ENCODE measurements at regions not wholly inside any gene's neighbourhood (a gene's known extent, or its start where the extent isn't known, plus 50 kb on each side); places are given as distances from the start of the nearest gene placed in this dataset.

- TF ChIP-seq ZHX2 (IDR thresholded peaks at IDR 0.05; ENCODE audit: low read depth) (no peak), ZHX2 (CRISPR knock-in tag; IDR thresholded peaks at IDR 0.05; ENCODE audit: borderline replicate concordance) (no peak), HNF4G (IDR thresholded peaks at IDR 0.05; ENCODE audit: borderline replicate concordance, low read depth, low read length) (no peak), HNF4G (CRISPR knock-in tag; IDR thresholded peaks at IDR 0.05; ENCODE audit: borderline replicate concordance, low read depth) (no peak)
Measured at GRCh38 chr1:56380531-56380930, 198.8 kb downstream of the PLPP3 start (continued).

GRCh38 chr1:56378341-56379070 is 200.9 kb downstream of the PLPP3 start:
- no peak overlapping the region for H3K4me3 ChIP-seq (replicated peaks in 1 of 3; ENCODE audit: insufficient read depth in 1 of 3, low read depth in 2 of 3, low read length in 3 of 3)
- no peak overlapping the region for H3K9ac ChIP-seq (ENCODE audit: insufficient read depth, low read depth, low read length)
- intact Hi-C loops (cut with micrococcal nuclease; ENCODE audit: unreplicated experiment) (no loop called here), in situ Hi-C loops (cut with HindIII; ENCODE audit: extremely low pct_ligation_motif_present, low pct_unique_long_range_greater_than_20kb) (no loop called here)
- no peak for FAIRE-seq
- POLR2A ChIA-PET, result no interaction called here
- BruUV-seq (replicated peaks), result no TSS peak
- no peaks in the 10 kb centered on the region for H3K36me3 ChIP-seq (replicated peaks in 1 of 2; ENCODE audit: control insufficient read depth in 1 of 2, insufficient read depth in 2 of 2, low read length in 2 of 2)
- H3K79me2 ChIP-seq (ENCODE audit: insufficient read depth, low read length), result no peaks in the 10 kb centered on the region
- H2AFZ ChIP-seq (ENCODE audit: low read length), result no peak overlapping the region
- peak; percentile 36 for TF ChIP-seq CTCF (CRISPR knock-in tag; IDR thresholded peaks at IDR 0.05)
- no peak for TF ChIP-seq RFX5 (IDR thresholded peaks at IDR 0.05; ENCODE audit: low read depth, low read length)
- TF ChIP-seq SMC3 (IDR thresholded peaks at IDR 0.05; ENCODE audit: low read length), result peak; percentile 17; the same call in 1 of the 2 replicates
- TF ChIP-seq STAG1 (CRISPR knock-in tag; IDR thresholded peaks at IDR 0.05), result peak; percentile 22; the same call in 1 of the 2 replicates
- peaks cover 31% of the 10 kb centered on the region for H3K4me1 ChIP-seq (ENCODE audit: insufficient read depth, low read length)
- DNase-seq (ENCODE audit: low spot score), result peak; percentile 21
- no peak overlapping the region for H3K27ac ChIP-seq (ENCODE audit: extremely low read length, insufficient read depth, low read length)
- H3K27me3 ChIP-seq (ENCODE audit: control insufficient read depth in 1 of 2, insufficient read depth in 2 of 2, low read length in 2 of 2), result no peaks in the 10 kb centered on the region
- ATAC-seq, result no peak
- H4K20me1 ChIP-seq (ENCODE audit: insufficient read depth, low read length), result no peaks in the 10 kb centered on the region
- 29% methylated on average over 6 of the region's 6 CpGs for WGBS (ENCODE audit: low lambda C conversion rate)
- CTCF ChIA-PET (ENCODE audit: low intra/inter-chr PET ratio, low total read pairs), result no interaction called here
- H3K4me2 ChIP-seq (ENCODE audit: low read depth, low read length), result no peak overlapping the region
- H3K9me3 ChIP-seq (ENCODE audit: low read length), result no peaks in the 10 kb centered on the region
